GM12873 (cell line): ENCODE measurements at regions not wholly inside any gene's neighbourhood (a gene's known extent, or its start where the extent isn't known, plus 50 kb on each side); places are given as distances from the start of the nearest gene placed in this dataset.

Experiments used
- CTCF ChIP-seq: IDR thresholded peaks from 2 replicates; pipeline ENCODE4 v1.5.1; 2012; ENCODE audit warnings: low read depth, mild to moderate bottlenecking, moderate library complexity, low read length, control low read depth; ENCODE audit not compliant: insufficient read depth; ENCODE audit errors: missing control alignments

GRCh38 chr5:38638656-38639055 lies 82.2 kb upstream of the LIFR start:
- no peak for TF ChIP-seq CTCF

GRCh38 chr5:38639377-38640358 lies 83.2 kb upstream of the LIFR start:
- no peak for TF ChIP-seq CTCF

- no peak for TF ChIP-seq CTCF
Measured at GRCh38 chr5:38641003-38641402, 84.6 kb upstream of the LIFR start.

- no peak for TF ChIP-seq CTCF
Measured at GRCh38 chr5:38642189-38642911, 85.9 kb upstream of the LIFR start.

GRCh38 chr5:38643616-38644015 lies 87.2 kb upstream of the LIFR start:
- TF ChIP-seq CTCF, result no peak

GRCh38 chr5:38645508-38645907 lies 89.1 kb upstream of the LIFR start:
- no peak for TF ChIP-seq CTCF

- no peak for TF ChIP-seq CTCF
Measured at GRCh38 chr5:38648703-38649291, 92.4 kb upstream of the LIFR start.
